Fibroblast of mammary gland (primary cell): ENCODE measurements at regions not wholly inside any gene's neighbourhood (a gene's known extent, or its start where the extent isn't known, plus 50 kb on each side); places are given as distances from the start of the nearest gene placed in this dataset.
A peak's percentile ranks its signal among the peaks of the same experiment; 100 is the strongest.

Experiments
- DNase-seq: peaks from one replicate; pipeline ENCODE4 v3.0.0-alpha.2; 2010; ENCODE audit warnings: low read depth
- H3K4me3 ChIP-seq: 2 replicates; pipeline ENCODE4 v1.5.1; 2011; ENCODE audit warnings: low read depth, mild to moderate bottlenecking, low read length, moderate library complexity; ENCODE audit not compliant: control insufficient read depth
- CTCF ChIP-seq: conservative IDR thresholded peaks from 2 replicates; pipeline ENCODE4 v1.5.1; 2011; ENCODE audit warnings: low read depth, low read length, inconsistent platforms; ENCODE audit not compliant: control insufficient read depth, insufficient read depth

DNA sequence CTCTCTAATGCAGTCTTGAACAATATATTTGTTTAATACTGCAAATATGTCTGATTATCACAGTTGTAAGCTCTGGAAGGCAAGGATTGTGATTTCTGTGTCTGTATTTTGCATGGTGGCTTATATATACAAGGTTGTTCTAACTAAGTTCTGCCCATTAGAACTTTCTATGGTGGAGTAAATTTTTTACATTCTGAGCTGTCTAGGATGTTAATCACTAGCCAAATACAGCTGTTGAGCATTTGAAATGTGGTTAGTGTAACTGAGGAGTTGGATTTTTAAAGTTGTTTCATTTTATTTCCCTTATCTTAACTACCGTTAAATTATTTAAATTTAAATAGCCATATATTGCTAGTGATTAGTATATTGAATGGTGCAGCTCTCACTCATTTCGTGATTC lies 64.3 kb upstream of the DMRTA1 start:
- TF ChIP-seq CTCF, result no peak
- no peak overlapping the region for H3K4me3 ChIP-seq
- no peak for DNase-seq

DNA sequence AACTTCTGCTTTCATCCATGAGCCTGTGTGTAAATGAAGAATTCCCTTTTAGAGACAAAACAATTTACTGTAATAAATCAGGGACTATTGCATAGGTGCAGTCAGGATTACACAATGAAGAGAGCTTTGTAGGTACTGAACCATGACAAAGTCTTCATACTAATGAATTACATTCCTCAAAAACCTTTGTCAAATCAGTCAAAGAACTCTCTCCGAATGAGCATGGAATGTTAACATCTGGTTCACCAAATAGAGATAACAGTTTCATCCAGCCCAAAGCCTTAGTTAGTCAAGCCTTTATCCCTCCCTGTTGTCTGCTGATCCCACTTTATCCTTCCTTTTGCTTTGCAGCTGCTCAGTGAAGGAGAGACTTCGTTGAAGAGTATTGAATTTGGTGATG lies 62.9 kb upstream of the DMRTA1 start:
- no peak for TF ChIP-seq CTCF
- DNase-seq, result no peak
- no peak overlapping the region for H3K4me3 ChIP-seq

DNA sequence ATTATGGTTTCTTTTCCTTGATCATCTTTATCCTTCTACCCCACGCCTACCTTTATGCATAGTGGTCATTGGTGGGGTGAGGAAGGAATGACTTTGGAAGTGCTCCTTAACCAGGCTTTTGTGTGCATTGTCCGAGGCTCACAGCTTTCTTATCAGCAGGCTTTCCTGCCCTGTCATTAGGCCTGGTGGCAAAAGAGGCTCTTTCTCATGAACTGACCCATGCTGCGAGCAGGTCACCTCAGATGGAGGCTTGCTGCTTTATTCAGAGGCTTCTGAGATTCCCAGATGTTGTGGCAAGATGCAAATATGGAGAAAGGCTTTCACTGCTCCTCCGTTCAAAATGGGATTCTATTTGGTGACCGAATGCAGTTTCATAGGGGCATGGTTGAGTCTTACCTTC lies 57.4 kb upstream of the DMRTA1 start:
- no peak overlapping the region for H3K4me3 ChIP-seq
- no peak for DNase-seq
- TF ChIP-seq CTCF, result no peak

DNA sequence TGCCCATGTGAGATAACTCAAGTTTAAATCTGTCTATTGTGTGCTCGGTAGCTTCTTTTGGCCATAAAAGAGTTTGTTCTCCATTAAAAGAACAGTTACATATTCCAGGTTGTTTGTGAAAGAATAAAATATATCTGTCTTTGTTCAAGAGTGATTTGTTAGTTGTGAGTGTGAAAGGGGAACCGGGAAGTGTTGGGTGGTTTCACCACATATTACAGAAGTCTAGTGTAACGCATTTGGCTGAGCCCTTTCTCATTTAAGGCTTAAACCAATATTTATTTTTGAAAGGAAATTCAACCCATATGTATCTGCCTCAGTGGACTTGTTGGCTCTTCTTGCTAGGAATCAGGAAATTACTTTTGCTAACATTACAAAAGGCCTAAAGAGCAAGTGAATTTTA lies 54.1 kb upstream of the DMRTA1 start:
- no peak overlapping the region for H3K4me3 ChIP-seq
- DNase-seq, result no peak
- TF ChIP-seq CTCF, result no peak

GRCh38 chr9:22395687-22396141 lies 50.9 kb upstream of the DMRTA1 start:
- no peak overlapping the region for H3K4me3 ChIP-seq
- peak; percentile 27 for DNase-seq
- no peak for TF ChIP-seq CTCF
